H1 (cell line): ENCODE measurements at regions not wholly inside any gene's neighbourhood (a gene's known extent, or its start where the extent isn't known, plus 50 kb on each side); places are given as distances from the start of the nearest gene placed in this dataset.

Source experiments
- CBX5 ChIP-seq: fragments of 300-800, 300-1000 bp; sonication (generic); IDR thresholded peaks from 2 replicates; pipeline ENCODE4 v1.7.1; 2016; ENCODE audit warnings: antibody characterized with exemption, low read length, low read depth
- CHD7 ChIP-seq: fragments of 300-600 bp; sonication (generic); IDR thresholded peaks from 2 replicates; pipeline ENCODE4 v1.7.1; 2012; ENCODE audit warnings: low read length, moderate library complexity, mild to moderate bottlenecking, inconsistent platforms; ENCODE audit not compliant: insufficient replicate concordance
- HDAC6 ChIP-seq: IDR thresholded peaks from one replicate; pipeline ENCODE4 v1.7.1; 2012; ENCODE audit warnings: low read depth, mild to moderate bottlenecking, inconsistent platforms, low read length, moderate library complexity
- PHF8 ChIP-seq: fragments of 200-600 bp; sonication (generic); conservative IDR thresholded peaks from 2 replicates; pipeline ENCODE4 v1.7.1; 2012; ENCODE audit warnings: low read depth, mild to moderate bottlenecking, inconsistent platforms, low read length, moderate library complexity
- ZNF274 ChIP-seq: IDR thresholded peaks from 2 replicates; pipeline ENCODE4 v1.7.0; 2012; ENCODE audit warnings: low read length, borderline replicate concordance; ENCODE audit errors: extremely low read depth

GRCh38 chr2:186100636-186101035, 362.0 kb downstream of the FSIP2 start (continued):
- TF ChIP-seq CHD7 = no peak
- no peak for TF ChIP-seq CBX5
- no peak for TF ChIP-seq HDAC6
- TF ChIP-seq PHF8 = no peak
- TF ChIP-seq ZNF274 = no peak
